ENCODE measurements at regions not wholly inside any gene's neighbourhood (a gene's known extent, or its start where the extent isn't known, plus 50 kb on each side); places are given as distances from the start of the nearest gene placed in this dataset.
"Not testable (repeated sequence)": the region's sequence is repeated elsewhere in the genome, so short reads cannot be mapped to it uniquely, and the experiment has no call there.

DNA sequence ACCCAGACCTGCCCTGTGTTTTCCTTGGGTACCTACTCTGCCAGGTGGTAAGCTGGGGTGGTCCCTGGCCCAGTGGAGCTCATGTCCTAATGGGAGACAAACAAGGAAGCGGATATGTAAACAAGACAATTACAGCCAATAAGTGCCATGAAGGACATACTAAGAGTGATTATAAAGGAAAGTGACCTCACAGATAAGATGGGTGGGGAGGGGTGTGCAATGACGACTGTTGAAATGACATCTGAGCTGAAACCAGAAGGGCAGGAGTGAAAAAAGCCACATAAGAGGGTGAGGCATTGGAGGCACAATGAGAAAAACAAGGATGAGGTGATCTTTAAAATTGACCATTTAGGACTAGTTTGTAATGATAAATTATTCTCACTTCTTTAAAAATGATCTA, 336.2 kb upstream of the IL12A start:
- DNase-seq (ENCODE audit: low read depth, low spot score) = no peak

GRCh38 chr3:159654183-159655134, 334.2 kb upstream of the IL12A start:
- no peak for DNase-seq (ENCODE audit: low read depth, low spot score)

- no peak for DNase-seq (ENCODE audit: low read depth, low spot score)
Observed at GRCh38 chr3:159655202-159655601, 333.4 kb upstream of the IL12A start.

DNA sequence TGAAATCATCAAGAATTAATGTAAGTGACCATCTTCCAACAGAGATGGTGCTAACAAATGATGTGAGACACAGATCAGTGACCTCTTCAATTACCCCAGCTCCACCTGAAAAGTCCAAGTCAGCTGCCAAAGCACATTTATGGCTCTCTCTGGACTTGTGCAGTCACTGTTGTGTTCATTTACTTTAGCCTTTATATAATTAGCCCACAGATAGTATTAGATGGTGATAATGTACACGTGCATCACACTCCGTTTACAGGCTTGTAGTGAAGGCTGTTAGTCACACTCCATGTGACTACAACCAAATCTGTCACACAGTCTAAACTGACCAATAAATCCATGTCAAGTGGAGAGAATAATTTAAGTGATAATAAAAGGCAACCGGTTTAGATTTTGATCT, 331.5 kb upstream of the IL12A start:
- no peak for DNase-seq (ENCODE audit: low read depth, low spot score)

DNA sequence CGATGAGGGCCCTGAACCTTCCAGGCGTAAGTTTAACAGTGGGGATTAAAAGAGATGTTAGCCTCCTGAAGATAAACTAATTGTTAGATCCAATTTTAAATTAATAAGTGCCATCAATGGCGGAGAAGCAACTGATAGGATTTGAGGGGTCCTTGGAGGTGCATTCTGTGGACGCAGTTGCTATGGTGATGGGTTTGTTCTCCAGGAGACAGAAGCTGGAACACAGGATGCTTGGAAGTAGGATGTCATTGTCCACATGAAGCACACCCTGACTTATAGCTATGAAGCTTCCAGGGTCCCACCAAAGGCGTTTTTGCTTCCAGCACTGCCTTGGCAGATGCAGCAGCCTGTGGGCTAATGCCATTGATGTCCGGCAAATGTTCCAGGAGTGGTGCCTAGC, 331.0 kb upstream of the IL12A start:
- no peak for DNase-seq (ENCODE audit: low read depth, low spot score)

- DNase-seq (ENCODE audit: low read depth, low spot score) = no peak
Observed at GRCh38 chr3:159660326-159660725, 328.3 kb upstream of the IL12A start.

DNA sequence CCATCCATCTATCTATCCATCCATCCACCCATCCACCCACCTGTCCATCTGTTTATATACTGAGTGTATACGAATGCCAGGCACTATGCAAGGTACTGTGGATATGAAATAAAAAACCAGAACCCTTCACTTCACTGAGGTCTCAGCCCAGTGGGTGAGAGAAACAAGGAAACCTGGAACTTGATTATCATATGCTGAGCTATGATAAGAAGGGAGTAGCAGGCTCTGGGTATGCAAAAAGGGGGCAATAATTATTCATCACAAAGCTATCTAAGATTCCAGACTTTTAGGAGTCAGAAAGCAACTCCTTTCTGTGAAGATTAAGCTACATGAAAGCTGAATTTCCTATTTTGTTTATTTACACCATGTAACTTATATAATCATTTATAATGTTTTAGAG, 327.7 kb upstream of the IL12A start:
- no peak for DNase-seq (ENCODE audit: low read depth, low spot score)

DNA sequence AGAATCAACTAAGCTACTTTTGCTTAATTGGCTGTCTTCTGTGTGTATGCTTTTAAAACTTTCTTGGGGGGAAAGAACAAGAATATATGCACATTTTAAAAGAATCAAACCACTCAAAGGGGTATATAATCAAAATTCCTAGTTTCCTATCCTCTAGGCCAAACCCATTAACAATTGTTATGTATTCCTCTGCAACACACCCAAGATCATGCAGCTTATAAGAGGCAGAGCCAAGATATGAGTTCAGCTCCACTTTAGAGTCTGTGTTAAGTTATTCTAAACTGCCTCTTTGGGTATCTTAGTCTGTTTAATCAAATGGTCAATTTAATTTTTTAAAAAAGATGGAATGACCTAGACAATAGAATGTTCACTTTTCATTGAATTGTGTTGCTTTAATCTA, 326.1 kb upstream of the IL12A start:
- no peak for DNase-seq (ENCODE audit: low read depth, low spot score)

- no peak for DNase-seq (ENCODE audit: low read depth, low spot score)
Observed at GRCh38 chr3:159664006-159664405, 324.6 kb upstream of the IL12A start.

DNA sequence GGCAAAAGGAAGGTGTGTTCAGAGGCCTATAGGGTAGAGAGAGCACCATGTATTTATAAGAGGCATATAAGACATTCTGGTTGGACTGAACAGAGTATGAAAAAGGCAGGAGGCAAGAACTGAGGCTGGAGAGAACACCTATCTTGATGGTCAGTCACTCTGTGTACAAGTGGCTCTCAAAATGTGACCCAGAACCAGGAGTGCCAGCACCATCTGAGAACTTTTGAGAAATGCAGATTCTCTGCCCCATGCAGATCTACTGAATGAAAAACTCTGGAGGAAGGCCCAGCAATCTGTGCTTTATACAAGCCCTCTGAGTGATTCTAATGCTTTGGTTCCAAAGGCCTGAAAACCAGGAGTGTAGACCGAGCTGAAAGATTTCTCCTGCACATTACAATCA, 324.0 kb upstream of the IL12A start:
- DNase-seq (ENCODE audit: low read depth, low spot score) = no peak

DNA sequence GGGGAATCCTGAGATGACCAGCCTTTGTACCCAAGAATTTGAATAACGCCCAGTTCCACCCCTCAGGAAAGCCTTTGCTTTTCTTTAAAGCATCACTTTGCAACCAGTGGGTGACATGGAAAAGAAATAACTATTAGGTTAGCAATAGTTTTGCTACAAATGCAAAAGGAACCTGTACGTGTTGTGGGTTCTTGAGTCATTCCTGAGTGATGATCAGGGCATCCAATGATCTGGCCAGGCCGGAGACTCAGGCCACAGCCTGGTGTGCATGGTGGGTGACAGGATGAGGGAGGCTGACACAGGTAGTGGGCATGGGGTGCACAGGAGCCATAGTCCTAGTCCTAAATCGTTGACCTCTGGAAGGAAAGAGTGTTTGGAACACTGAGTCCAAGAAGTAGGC, 321.4 kb upstream of the IL12A start:
- DNase-seq (ENCODE audit: low read depth, low spot score) = peak; percentile 22

GRCh38 chr3:159668461-159668860, 320.2 kb upstream of the IL12A start:
- DNase-seq (ENCODE audit: low read depth, low spot score) = no peak

DNA sequence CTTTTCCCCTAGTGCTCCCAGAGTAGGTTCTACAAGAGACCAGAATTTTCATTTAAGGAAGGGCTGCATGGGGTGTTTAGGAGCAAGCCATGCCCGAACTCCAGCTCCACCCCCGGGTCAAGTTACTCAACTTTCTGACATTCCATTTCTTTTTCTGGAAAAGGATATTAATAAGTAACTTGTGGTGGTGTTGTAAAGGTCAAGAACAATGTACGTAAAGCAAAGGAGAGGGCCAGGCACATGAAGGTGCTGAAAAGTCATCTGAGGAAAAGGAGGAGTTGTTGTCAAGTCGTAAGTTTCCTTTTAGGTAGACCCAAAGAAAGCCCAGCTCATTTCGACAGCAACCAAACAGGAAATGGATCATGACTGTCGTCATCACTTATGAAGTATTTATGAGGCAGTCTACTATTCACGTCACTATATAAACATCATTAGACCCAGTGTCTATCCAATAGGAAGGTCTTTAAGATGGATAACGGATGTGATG, 319.6 kb upstream of the IL12A start:
- DNase-seq (ENCODE audit: low read depth, low spot score) = peak; percentile 5

- peak; percentile 37 for DNase-seq (ENCODE audit: low read depth, low spot score)
Observed at GRCh38 chr3:159669766-159670165, 318.9 kb upstream of the IL12A start.

- peak; percentile 13 for DNase-seq (ENCODE audit: low read depth, low spot score)
Observed at GRCh38 chr3:159672728-159673688, 315.6 kb upstream of the IL12A start.

GRCh38 chr3:159674583-159674982, 314.1 kb upstream of the IL12A start:
- no peak for DNase-seq (ENCODE audit: low read depth, low spot score)

- DNase-seq (ENCODE audit: low read depth, low spot score) = no peak
Observed at GRCh38 chr3:159675285-159675684, 313.4 kb upstream of the IL12A start.

- no peak for DNase-seq (ENCODE audit: low read depth, low spot score)
Observed at GRCh38 chr3:159679900-159680299, 308.7 kb upstream of the IL12A start.

DNA sequence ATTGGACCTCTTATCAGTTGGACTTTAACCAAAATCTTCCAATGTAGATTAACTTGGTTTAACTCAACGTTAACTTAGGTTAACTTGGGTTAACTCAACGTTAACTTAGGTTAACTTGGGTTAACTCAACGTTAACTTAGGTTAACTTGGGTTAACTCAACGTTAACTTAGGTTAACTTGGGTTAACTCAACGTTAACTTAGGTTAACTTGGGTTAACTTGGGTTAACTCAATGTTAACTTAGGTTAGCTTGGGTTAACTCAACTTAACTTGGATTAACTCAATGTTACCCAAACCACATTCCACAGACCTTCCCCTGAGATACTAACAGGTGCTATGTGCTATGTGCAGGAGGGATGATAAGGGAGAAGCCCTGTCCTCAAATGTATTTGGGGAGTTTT, 306.9 kb upstream of the IL12A start:
- DNase-seq (ENCODE audit: low read depth, low spot score) = not testable (repeated sequence)

DNA sequence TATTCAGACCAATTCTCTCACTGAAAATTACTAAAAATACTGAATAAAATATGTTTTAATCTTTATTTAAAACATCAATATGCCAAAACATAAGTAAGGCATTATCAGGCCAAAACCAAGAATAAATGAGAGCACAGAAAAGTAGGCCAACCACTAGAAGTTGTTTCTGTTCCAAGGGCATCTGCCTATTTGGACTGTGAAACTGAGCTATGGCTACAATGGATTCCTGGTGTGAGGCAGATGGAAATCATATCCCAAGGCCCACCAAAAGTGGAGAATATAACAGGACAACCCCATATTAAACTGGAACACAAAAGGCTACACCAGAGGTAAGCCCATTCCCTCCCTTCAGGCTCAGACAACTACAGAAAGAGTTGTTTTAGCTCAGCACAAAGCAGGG, 302.8 kb upstream of the IL12A start:
- no peak for DNase-seq (ENCODE audit: low read depth, low spot score)

GRCh38 chr3:159693226-159693625, 295.4 kb upstream of the IL12A start:
- DNase-seq (ENCODE audit: low read depth, low spot score) = no peak

Data from astrocyte of the hippocampus (primary cell).